HG02759 (cell line): ENCODE measurements at regions not wholly inside any gene's neighbourhood (a gene's known extent, or its start where the extent isn't known, plus 50 kb on each side); places are given as distances from the start of the nearest gene placed in this dataset.

Experiments used
- ATAC-seq: cut with Tn5 transposase; IDR thresholded peaks from one replicate; pipeline ENCODE4 v1.9.1; 2021; ENCODE audit warnings: mild to moderate bottlenecking, moderate library complexity; ENCODE audit not compliant: unreplicated experiment

DNA sequence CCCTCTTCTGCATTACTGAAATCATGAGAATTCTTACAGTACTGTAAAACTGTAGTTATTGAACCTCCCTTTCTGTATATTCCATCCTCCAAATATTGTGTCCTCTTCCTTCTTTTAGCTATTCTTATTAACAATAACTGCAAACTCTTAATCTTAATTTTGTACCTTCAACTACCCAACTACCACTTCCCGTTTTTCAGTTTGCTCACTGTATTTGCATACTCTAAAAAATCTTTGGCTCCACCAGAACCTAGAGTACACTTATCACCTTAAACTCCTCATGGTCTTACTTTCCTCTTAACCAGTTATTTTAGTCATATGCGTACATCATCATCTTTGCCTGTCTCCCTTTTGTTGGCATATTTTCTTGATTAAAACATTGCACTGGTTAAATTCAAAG, 543.7 kb downstream of the ARAP2 start:
- ATAC-seq: no peak

DNA sequence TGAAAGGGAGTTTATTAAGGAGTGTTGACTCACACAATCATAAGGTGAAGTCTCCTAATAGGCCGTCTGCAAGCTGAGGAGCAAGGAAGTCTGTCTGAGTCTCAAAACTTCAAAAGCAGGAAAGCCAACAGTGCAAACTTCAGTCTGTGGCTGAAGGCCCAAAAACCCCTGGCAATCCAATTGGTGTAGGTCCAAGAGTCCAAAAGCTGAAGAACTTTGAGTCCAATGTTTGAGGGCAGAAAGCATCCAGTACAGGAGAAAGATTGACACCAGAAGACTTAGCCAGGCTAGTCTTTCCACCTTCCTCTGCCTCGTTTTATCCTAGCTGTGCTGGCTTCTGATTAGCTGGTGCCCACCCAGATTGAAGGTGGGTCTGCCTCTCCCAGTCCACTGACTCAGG, 535.2 kb downstream of the ARAP2 start:
- ATAC-seq: no peak

GRCh38 chr4:35710343-35710742, 534.0 kb downstream of the ARAP2 start:
- no peak for ATAC-seq

DNA sequence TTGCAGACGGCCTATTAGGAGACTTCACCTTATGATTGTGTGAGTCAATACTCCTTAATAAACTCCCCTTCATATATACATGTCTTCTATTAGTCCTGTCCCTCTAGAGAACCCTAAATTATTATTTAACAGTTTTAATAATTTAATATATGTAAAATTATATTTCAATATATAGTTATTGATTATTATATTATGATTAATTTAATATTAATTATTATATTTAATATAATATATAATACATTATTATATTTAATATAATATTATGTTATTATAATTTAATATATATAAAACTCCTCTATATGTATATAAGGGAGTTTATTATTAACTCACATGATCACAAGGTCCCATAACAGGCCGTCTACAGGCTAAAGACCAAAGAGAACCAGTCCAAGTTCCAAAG, 533.2 kb downstream of the ARAP2 start:
- no peak for ATAC-seq

DNA sequence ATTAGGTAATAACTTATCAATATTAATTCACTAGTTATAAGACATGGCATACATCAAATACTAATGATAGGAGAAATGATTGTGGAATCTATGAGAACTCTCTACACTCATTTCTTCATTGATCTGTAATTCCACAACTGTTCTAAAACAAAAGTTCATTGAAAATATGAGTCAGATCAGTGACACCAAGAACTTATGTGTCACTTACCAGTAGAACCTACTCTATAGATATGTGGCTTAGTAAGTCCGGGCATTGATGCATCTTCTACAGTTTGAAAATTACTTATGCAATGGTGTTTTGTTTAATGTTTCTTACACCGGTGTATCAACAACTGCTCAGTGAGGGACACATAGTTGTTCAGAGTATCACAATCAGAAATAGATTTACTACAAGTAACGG, 520.3 kb downstream of the ARAP2 start:
- no peak for ATAC-seq

DNA sequence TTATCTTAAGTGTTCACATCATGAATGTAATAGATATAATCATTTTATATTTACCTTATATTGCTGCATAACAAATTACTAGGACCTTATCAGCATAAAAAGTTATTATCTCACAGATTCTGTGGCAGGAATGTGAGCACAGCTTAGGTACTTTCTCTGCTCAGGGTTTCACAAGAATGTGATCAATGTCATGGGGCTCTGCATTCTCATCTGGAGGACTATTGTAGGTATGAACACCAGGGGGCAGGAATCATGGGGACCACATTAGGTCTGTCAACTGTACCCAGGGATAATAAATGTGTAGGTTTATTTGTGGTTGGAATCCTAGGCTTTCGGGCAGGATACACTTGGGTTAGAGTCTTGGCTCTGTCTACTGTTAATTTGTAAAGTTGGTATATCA, 519.2 kb downstream of the ARAP2 start:
- no peak for ATAC-seq

- no peak for ATAC-seq
These were observed 513.9 kb downstream of the ARAP2 start for GRCh38 chr4:35730414-35730813.

GRCh38 chr4:35734381-35735098, 509.8 kb downstream of the ARAP2 start:
- ATAC-seq: peak; percentile 75

DNA sequence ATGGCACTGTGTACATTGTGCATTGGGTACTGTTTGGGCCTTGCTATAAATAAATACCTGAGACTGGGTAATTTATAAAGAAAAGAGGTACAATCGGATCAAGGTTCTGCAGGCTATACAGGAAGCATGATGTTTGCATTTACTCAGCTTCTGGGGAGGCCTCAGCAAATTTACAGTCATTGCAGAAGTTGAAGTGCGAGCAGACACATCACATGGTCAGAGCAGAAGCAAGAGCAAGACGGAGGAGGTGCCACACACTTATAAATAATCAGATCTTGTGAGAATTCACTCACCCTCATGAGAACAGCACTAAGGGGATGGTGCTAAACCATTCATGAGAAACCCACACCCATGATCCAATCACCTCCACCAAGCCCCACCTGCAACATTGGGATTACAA, 505.0 kb downstream of the ARAP2 start:
- peak; percentile 35 for ATAC-seq

DNA sequence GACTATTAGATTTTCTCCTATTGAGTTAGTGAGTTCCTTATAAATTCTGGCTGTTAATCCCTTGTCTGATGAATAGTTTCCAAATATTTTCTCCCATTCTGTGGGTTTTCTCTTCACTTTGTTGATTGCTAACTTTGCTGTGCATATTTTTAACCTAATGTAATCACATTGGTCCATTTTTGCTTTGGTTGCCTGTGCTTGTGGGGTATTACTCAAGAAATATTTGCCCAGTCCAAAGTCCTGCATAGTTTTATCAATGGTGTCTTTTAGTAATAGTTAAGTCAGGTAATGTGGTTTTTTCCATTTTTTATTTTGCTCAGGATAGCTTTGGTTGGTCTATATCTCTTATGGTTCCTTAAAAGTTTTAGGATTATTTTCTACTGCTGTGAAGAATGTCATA, 490.3 kb downstream of the ARAP2 start:
- ATAC-seq: no peak

DNA sequence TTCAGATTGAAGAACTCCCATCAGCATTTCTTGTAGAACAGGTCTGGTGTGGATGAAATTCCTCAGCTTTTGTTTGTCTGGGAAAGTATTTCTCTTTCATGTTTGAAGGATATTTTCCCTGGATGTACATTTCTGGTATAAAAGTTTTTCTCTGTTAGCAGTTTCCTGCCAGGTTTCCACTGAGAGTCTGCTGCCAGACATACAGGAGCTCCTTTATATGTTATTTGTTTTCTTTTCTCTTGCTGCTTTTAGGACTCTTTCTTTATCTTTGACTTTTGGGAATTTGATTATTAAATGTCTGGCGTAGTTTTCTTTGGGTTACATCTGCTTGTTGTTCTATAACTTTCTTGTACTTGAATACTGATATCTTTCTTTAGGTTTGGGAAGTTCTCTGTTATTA, 486.5 kb downstream of the ARAP2 start:
- no peak for ATAC-seq

DNA sequence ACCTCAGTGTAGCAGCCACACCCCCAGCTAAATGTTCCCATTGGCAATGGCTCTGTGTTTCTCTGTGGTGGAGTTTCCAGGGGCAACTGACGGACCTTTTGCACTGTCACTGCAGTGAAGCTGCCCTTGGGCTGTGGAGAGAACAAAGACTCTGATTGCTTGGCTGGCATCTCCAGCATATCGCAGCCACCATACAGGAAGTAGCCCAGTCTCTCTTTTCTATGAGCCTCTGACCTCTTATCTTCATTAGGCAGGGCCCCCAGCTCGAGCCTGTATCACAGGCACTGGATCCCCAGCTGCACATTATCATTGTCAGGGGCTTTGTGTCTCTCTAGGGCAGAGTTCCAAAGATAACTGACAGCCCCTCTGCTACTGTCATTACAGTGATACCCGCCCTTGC, 483.5 kb downstream of the ARAP2 start:
- ATAC-seq: no peak

DNA sequence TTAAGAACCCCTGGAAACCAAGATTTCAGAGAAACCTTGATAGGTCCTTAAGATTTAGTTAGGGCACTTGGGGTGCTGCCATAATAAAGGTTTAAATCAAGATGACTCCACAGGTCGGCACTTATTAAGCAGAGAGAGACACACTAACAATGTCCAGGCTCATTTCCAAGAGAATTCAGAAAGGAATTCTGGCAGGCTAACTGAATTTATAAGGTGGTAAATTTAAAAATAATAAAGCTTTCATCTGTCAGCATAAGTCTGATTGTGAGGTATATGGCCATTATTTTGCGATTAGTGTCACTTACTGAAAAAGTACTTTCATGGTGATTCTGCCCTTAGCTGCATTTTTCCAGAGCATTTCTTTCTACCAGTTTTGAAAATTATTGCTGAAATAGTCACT, 472.7 kb downstream of the ARAP2 start:
- ATAC-seq: no peak

DNA sequence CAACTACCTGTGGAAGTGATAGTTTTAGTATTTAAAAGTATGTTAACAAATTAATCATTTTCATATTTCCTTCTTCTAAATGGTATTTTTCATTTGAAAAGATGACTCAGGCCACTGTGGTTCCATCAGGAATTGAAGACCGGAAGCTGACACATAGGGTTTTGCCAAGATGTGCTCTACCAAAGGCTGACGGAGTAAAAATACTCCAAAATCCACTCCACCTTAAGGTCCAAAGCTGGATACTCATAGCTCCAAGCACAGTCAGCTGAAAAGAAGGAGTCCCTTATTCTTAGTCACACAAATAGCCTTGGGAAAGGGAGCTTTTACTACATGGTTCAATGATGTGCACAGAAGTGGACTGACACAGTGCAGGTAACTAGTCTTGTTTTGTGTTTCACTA, 472.0 kb downstream of the ARAP2 start:
- no peak for ATAC-seq

DNA sequence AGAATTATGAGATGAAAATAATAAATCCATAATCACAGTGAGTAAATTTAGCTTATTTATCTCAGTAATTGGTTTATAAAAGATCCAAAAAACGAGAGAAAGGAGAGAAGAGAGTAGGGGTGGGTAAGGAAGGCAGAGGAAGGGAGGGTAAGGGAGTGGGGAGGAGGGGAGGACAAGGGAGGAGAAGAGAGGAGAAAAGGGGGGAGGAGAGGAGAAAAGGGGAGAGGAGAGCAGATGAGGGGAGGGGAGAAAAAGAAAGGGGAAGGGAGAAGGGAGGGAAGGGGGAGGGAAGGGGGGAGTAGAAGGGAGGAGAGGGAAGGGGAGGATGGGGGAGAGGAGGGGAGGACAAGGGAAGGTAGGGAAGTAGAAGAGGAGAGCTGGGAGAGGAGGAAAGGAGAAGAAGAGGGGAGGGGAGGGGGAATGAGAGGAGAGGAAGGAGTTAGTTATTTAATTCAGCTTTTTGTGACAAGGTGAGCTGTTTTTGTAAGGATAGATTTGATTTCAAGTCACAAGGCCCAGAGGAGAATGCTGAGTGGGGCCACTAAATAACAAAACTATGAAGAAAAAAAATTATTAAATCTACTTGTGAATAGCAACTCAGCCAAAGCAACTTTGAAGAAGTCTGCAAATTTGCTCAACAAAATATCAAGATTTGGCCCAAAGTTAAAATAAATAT, 454.3 kb downstream of the ARAP2 start:
- ATAC-seq: no peak

- no peak for ATAC-seq
These were observed 451.1 kb downstream of the ARAP2 start for GRCh38 chr4:35793045-35793722.

GRCh38 chr4:35793766-35794165, 450.5 kb downstream of the ARAP2 start:
- ATAC-seq: no peak

DNA sequence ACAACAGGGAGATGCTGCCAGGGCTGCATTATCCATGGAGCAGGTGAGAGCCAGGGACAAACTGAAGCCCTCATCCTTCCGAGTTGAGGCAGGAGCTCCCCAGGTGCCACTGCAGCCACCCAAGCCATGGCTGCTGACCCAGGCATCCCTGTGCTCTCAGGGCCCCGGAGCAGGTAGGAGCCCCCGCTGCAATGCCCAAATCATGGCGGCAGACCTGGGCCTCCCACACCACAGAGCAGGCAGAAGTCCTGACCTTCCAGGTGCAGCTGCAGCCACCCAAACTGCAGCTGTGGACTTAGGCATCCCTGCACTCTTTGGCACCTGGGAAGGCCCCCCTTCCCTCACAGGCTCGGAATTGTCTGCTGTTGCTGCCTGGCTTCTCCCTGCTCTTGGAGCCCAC, 443.6 kb downstream of the ARAP2 start:
- no peak for ATAC-seq

GRCh38 chr4:35802644-35803043, 441.7 kb downstream of the ARAP2 start:
- ATAC-seq: no peak

DNA sequence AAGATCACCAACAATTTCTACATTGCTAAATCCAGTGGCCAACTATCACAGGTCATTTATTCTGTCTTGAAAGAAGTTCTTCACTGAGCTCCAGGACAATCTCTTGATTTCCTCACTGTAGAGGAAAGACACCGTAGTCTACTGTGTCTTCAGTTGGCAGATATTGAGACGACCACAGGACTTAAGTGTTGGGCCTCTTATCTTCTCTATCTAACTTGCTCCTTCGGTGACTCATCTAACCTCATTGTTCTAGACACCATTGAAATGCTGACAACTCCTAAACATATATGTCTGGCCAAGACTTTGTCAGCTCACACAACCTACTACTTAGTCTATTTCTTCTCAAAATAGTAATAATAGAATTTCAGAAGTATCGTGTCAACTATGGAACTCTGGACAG, 425.8 kb downstream of the ARAP2 start:
- no peak for ATAC-seq

- no peak for ATAC-seq
These were observed 424.3 kb downstream of the ARAP2 start for GRCh38 chr4:35820003-35820402.

DNA sequence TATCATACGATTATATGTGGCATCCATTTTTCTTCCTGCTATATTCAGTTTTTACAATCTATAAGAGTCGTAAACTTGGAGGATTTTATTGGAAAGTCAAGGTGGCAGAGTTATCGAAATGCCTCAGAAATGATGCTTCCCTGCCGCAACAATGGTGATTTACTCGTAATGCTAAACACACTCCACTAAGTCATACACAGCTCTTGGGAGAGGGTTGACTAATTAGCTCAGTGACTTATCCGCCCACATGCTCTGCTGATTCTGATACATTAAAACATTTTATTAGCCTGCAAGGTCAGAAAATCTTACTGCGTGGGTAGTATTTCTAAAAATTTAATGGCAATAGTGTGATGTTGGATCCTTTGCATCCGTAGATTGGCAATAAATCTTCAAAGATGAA, 420.1 kb downstream of the ARAP2 start:
- no peak for ATAC-seq
